ENCODE measurements at regions not wholly inside any gene's neighbourhood (a gene's known extent, or its start where the extent isn't known, plus 50 kb on each side); places are given as distances from the start of the nearest gene placed in this dataset.

DNA sequence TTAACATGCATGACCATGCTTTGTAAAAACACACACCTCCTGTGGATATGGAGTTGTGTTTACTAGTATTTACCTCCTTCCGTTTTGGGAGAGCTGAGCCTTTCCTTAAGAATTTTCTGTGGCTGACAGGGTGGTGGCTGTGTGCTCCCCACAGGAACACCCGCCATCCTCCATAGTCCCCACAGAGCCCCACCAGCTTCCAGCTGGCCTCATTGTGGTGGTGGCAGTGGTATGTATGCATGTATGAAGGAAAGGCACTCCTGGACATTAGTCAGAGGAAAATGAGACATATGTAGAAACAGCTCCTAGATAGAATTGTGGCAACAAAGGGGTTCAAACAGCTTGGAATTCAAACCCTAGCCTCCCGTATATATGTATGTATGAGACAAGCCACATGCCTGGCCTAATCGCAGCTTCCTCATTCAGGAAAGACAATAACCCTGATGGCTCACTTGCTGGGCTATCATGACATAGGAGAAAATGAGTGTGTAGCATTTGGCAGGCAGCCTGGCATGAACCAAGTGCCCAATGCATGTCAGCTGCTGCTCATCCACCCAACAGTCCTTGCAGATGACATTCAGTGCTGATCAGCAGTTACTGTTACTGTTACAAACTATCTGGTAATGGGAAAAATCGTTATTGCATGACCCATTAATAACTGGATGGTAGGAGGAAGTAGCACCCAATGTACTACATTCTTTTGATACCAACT, 459.7 kb downstream of the EBF1 start:
- TF ChIP-seq, protein P1, sequence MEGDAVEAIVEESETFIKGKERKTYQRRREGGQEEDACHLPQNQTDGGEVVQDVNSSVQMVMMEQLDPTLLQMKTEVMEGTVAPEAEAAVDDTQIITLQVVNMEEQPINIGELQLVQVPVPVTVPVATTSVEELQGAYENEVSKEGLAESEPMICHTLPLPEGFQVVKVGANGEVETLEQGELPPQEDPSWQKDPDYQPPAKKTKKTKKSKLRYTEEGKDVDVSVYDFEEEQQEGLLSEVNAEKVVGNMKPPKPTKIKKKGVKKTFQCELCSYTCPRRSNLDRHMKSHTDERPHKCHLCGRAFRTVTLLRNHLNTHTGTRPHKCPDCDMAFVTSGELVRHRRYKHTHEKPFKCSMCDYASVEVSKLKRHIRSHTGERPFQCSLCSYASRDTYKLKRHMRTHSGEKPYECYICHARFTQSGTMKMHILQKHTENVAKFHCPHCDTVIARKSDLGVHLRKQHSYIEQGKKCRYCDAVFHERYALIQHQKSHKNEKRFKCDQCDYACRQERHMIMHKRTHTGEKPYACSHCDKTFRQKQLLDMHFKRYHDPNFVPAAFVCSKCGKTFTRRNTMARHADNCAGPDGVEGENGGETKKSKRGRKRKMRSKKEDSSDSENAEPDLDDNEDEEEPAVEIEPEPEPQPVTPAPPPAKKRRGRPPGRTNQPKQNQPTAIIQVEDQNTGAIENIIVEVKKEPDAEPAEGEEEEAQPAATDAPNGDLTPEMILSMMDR (IDR thresholded peaks at IDR 0.05) = no peak
- TF ChIP-seq POLR2A (IDR thresholded peaks at IDR 0.05) = no peak

Data from lower leg skin (tissue), 3 donors.